Spleen (tissue), 7 donors: ENCODE measurements at regions not wholly inside any gene's neighbourhood (a gene's known extent, or its start where the extent isn't known, plus 50 kb on each side); places are given as distances from the start of the nearest gene placed in this dataset.

Experiments
- CTCF ChIP-seq, 11 experiments: fragments of 200-600 bp in 7 of 11; fragments of 450-650 bp in 4 of 11; sonication (generic) in 4 of 11; IDR thresholded peaks in 8 of 11; conservative IDR thresholded peaks in 3 of 11; 1 replicate in 7 of 11; 2 replicates in 4 of 11; pipeline versions ENCODE4 v1.4.0 to v1.8.0; 2016 to 2021; ENCODE audit warnings: antibody characterized with exemption in 11 of 11, inconsistent platforms in 4 of 11, mild to moderate bottlenecking in 1 of 11
- POLR2A ChIP-seq, 3 donors: fragments of 450-650 bp; IDR thresholded peaks; one replicate each; pipeline ENCODE4 v1.5.1; 2017; ENCODE audit warnings: antibody characterized with exemption in 3 of 3, mild to moderate bottlenecking in 1 of 3
- POLR2AphosphoS5 ChIP-seq, 3 donors: sonication (generic); formaldehyde crosslinking; IDR thresholded peaks; one replicate each; pipeline ENCODE4 v1.5.1; 2017; ENCODE audit warnings: antibody characterized with exemption in 3 of 3
- donor health status: DM: no; HTN: no; CAD: no; lungs with moderate emphysema.
- donor health status: DM: no; HTN: no; CAD: no.
- donor health status: DM: no; HTN: no; CAD: no.

- TF ChIP-seq POLR2AphosphoS5 (IDR thresholded peaks at IDR 0.05) (no peak), CTCF (IDR thresholded peaks at IDR 0.05 in 8 of 11, conservative IDR thresholded peaks at IDR 0.05 in 3 of 11) (no peak), POLR2A (IDR thresholded peaks at IDR 0.05) (no peak)
Observed at GRCh38 chr4:101710806-101711205, 79.7 kb upstream of the BANK1 start.
